HCT116 (cell line): ENCODE measurements at regions not wholly inside any gene's neighbourhood (a gene's known extent, or its start where the extent isn't known, plus 50 kb on each side); places are given as distances from the start of the nearest gene placed in this dataset.

ENCODE experiments used
- ATAC-seq: fragments of 200-7000 bp; cut with Tn5 transposase; 2 replicates; pipeline ENCODE4 v1.9.1; 2020; ENCODE audit warnings: mild to moderate bottlenecking, moderate library complexity
- BruUV-seq: library from RNA; stranded (reverse); fragments of 400-500 nt; replicated peaks from 2 replicates; lab custom pipeline; 2021; lab: Mats Ljungman, UMichigan
- CTCF ChIA-PET: fragments of 300-600 bp; sonication (Branson Sonifier 250); formaldehyde crosslinking; loops from one replicate; lab custom pipeline; 2021; ENCODE audit warnings: antibody characterized with exemption; lab: Charles Lee
- POLR2A ChIA-PET: fragments of 300-600, 350-600 bp; sonication (Branson Sonifier 250); formaldehyde crosslinking; loops from one replicate; lab custom pipeline; 2021; ENCODE audit warnings: antibody characterized with exemption; lab: Charles Lee
- RAD21 ChIA-PET, 2 experiments: fragments of 300-600 bp; sonication (Branson Sonifier 250); formaldehyde crosslinking; loops; one replicate each; lab custom pipeline; 2023; ENCODE audit warnings: low total read pairs in 2 of 2; ENCODE audit not compliant: uncharacterized antibody in 2 of 2, unreplicated experiment in 2 of 2, low non-redundant PET in 1 of 2; lab: Charles Lee
- DNase-seq: peaks from one replicate; pipeline ENCODE4 v3.0.0-alpha.2; 2010; ENCODE audit warnings: low read depth, low spot score
- H2AFZ ChIP-seq: fragments of 200-600 bp; shearing (Covaris generic), sonication (generic); 2 replicates; pipeline ENCODE4 v1.6.1; 2017; ENCODE audit warnings: low read depth, mixed run types, mixed read lengths, antibody characterized with exemption, low read length; ENCODE audit not compliant: poor library complexity, severe bottlenecking
- H3K27ac ChIP-seq: 2 replicates; pipeline ENCODE4 v1.5.1; 2012; ENCODE audit warnings: low read depth, low read length
- H3K27me3 ChIP-seq: fragments of 200-600 bp; sonication (generic); 2 replicates; pipeline ENCODE4 v1.6.1; 2016; ENCODE audit warnings: mixed run types, low read length, mixed read lengths; ENCODE audit not compliant: insufficient read depth
- H3K36me3 ChIP-seq, 2 experiments: fragments of 200-500 bp in 1 of 2; fragments of 200-600 bp in 1 of 2; sonication (Bioruptor generic) in 1 of 2; sonication (generic) in 1 of 2; 2 replicates each; pipeline versions ENCODE4 v1.5.1 to v1.6.1; 2014 to 2016; ENCODE audit warnings: low read length in 2 of 2, inconsistent platforms in 1 of 2, mixed read lengths in 1 of 2, mixed run types in 1 of 2; ENCODE audit not compliant: insufficient read depth in 2 of 2, control insufficient read depth in 1 of 2
- H3K4me1 ChIP-seq, 2 experiments: fragments of 200-600 bp in 1 of 2; sonication (generic) in 1 of 2; 2 replicates each; pipeline versions ENCODE4 v1.5.1 to v1.6.1; 2012 to 2017; ENCODE audit warnings: low read length in 2 of 2, inconsistent platforms in 1 of 2, mild to moderate bottlenecking in 1 of 2, mixed read lengths in 1 of 2, mixed run types in 1 of 2, moderate library complexity in 1 of 2; ENCODE audit not compliant: insufficient read depth in 2 of 2, control insufficient read depth in 1 of 2
- H3K4me2 ChIP-seq: fragments of 200-600 bp; sonication (generic); 2 replicates; pipeline ENCODE4 v1.6.1; 2017; ENCODE audit warnings: mixed run types, low read length, mixed read lengths
- H3K4me3 ChIP-seq, 2 experiments: fragments of 200-600 bp in 1 of 2; sonication (generic) in 1 of 2; replicated peaks in 1 of 2; 2 replicates each; pipeline ENCODE4 v1.5.1; 2011 to 2016; ENCODE audit warnings: low read length in 2 of 2, control low read depth in 1 of 2, low read depth in 1 of 2, mild to moderate bottlenecking in 1 of 2, mixed read lengths in 1 of 2, mixed run types in 1 of 2
- H3K79me2 ChIP-seq: fragments of 200-600 bp; sonication (generic); 2 replicates; pipeline ENCODE4 v1.6.1; 2017; ENCODE audit warnings: mild to moderate bottlenecking, mixed run types, low read length, moderate library complexity, mixed read lengths; ENCODE audit not compliant: insufficient read depth
- H3K9ac ChIP-seq: fragments of 200-600 bp; sonication (generic); 2 replicates; pipeline ENCODE4 v1.6.1; 2016; ENCODE audit warnings: low read length, mixed read lengths
- H3K9me2 ChIP-seq: fragments of 200-600 bp; sonication (generic), shearing (Covaris generic); 2 replicates; pipeline ENCODE4 v1.6.1; 2017; ENCODE audit warnings: mixed run types, mild to moderate bottlenecking, moderate library complexity; ENCODE audit not compliant: insufficient read depth
- H3K9me3 ChIP-seq, 2 experiments: fragments of 200-500 bp in 1 of 2; fragments of 200-600 bp in 1 of 2; sonication (Bioruptor generic) in 1 of 2; sonication (generic) in 1 of 2; 2 replicates each; pipeline ENCODE4 v1.6.1; 2014 to 2017; ENCODE audit warnings: low read length in 2 of 2, mixed read lengths in 2 of 2, inconsistent platforms in 1 of 2, low read depth in 1 of 2, mild to moderate bottlenecking in 1 of 2, mixed run types in 1 of 2, moderate library complexity in 1 of 2; ENCODE audit not compliant: control insufficient read depth in 1 of 2, insufficient read depth in 1 of 2
- H4K20me1 ChIP-seq: fragments of 200-600 bp; sonication (generic), shearing (Covaris generic); 2 replicates; pipeline ENCODE4 v1.6.1; 2017; ENCODE audit warnings: mixed run types, mild to moderate bottlenecking, moderate library complexity; ENCODE audit not compliant: insufficient read depth
- ATF3 ChIP-seq: IDR thresholded peaks from 2 replicates; pipeline ENCODE4 v1.6.1; 2012
- CEBPB ChIP-seq: IDR thresholded peaks from 2 replicates; pipeline ENCODE4 v1.6.1; 2012; ENCODE audit warnings: low read depth
- CTCF ChIP-seq, 3 experiments: fragments of 200-600 bp in 1 of 3; sonication (generic) in 1 of 3; IDR thresholded peaks in 2 of 3; conservative IDR thresholded peaks in 1 of 3; 2 replicates each; pipeline ENCODE4 v1.5.1; 2012 to 2017; ENCODE audit warnings: low read depth in 2 of 3, low read length in 2 of 3, antibody characterized with exemption in 1 of 3, borderline replicate concordance in 1 of 3, control low read depth in 1 of 3, mild to moderate bottlenecking in 1 of 3, mixed read lengths in 1 of 3, mixed run types in 1 of 3, moderate library complexity in 1 of 3; ENCODE audit not compliant: insufficient read depth in 1 of 3
- EZH2phosphoT487 ChIP-seq: fragments of 200-600 bp; IDR thresholded peaks from 2 replicates; pipeline ENCODE4 v1.6.1; 2018; ENCODE audit warnings: antibody characterized with exemption, borderline replicate concordance
- JUND ChIP-seq: IDR thresholded peaks from 2 replicates; pipeline ENCODE4 v1.6.1; 2012
- POLR2AphosphoS5 ChIP-seq: IDR thresholded peaks from 2 replicates; pipeline ENCODE4 v1.6.1; 2011; ENCODE audit warnings: mild to moderate bottlenecking, low read depth, low read length, moderate library complexity
- REST ChIP-seq: IDR thresholded peaks from 2 replicates; pipeline ENCODE4 v1.6.1; 2012; ENCODE audit warnings: low read depth
- ZBTB33 ChIP-seq: IDR thresholded peaks from 2 replicates; pipeline ENCODE4 v1.6.1; 2011; ENCODE audit warnings: mild to moderate bottlenecking, low read length, moderate library complexity; ENCODE audit not compliant: insufficient replicate concordance; ENCODE audit errors: extremely low read depth
- ZNF274 ChIP-seq: fragments of 200-500 bp; sonication (Bioruptor generic); IDR thresholded peaks from 2 replicates; pipeline ENCODE4 v1.6.1; 2014; ENCODE audit warnings: mild to moderate bottlenecking, low read depth, low read length, inconsistent platforms
- intact Hi-C: fragments of 100-400 bp; cut with micrococcal nuclease; formaldehyde crosslinking; loops from 2 replicates; pipeline ENCODE4 v1.10.0; 2022

GRCh38 chr21:31559368-31560119, 99.9 kb upstream of the SOD1 start (continued):
- TF ChIP-seq ATF3 (no peak), POLR2AphosphoS5 (no peak), JUND (no peak), EZH2phosphoT487 (no peak), ZNF274 (no peak)

GRCh38 chr21:31558962-31559367, 100.5 kb upstream of the SOD1 start:
- POLR2A ChIA-PET, result interaction anchor here (0.6 to 1.8 kb wide), 13 partner anchors 11 to 357 kb away, joined by 3 to 6 read pairs (median 3); no protein-coding TSS in a partner anchor
- ATAC-seq, result peak; percentile 86

More at GRCh38 chr21:31558962-31559367, 100.5 kb upstream of the SOD1 start:
- peaks cover 32% of the 10 kb centered on the region for H3K79me2 ChIP-seq
- H4K20me1 ChIP-seq, result no peaks in the 10 kb centered on the region
- RAD21 ChIA-PET, result interaction anchor here in 1 of 2 experiments (0.7 kb wide), 1 partner anchor 198 kb away, joined by 4 read pairs; no protein-coding TSS in a partner anchor
- H3K4me2 ChIP-seq, result peak overlapping the region; percentile 84
- BruUV-seq, result no TSS peak
- CTCF ChIA-PET, result interaction anchor here (0.5 to 1.7 kb wide), 5 partner anchors 13 to 211 kb away, joined by 3 to 5 read pairs (median 4); no protein-coding TSS in a partner anchor
- no peaks in the 10 kb centered on the region for H3K27me3 ChIP-seq
- H3K9me3 ChIP-seq, result no peaks in the 10 kb centered on the region
- H2AFZ ChIP-seq, result no peak overlapping the region
- TF ChIP-seq JUND, result no peak
- peak; percentile 38; the same call in 1 of the 2 replicates for TF ChIP-seq POLR2AphosphoS5
- no peak for TF ChIP-seq REST
- TF ChIP-seq ZBTB33, result no peak
- TF ChIP-seq CTCF (IDR thresholded peaks at IDR 0.05 in 2 of 3, conservative IDR thresholded peaks at IDR 0.05 in 1 of 3; ENCODE audit: borderline replicate concordance in 1 of 3, insufficient read depth in 1 of 3, low read depth in 2 of 3, low read length in 2 of 3), result peak in 1 of 3 experiments; percentile 18; a peak in 1 of 6 replicates
- no peak for TF ChIP-seq CEBPB
- peaks cover 30 to 51% of the 10 kb centered on the region in 2 experiments for H3K4me1 ChIP-seq
- intact Hi-C loops, result loop anchor here (2.0 kb wide), 1 partner anchor 204 kb away; no protein-coding TSS in a partner anchor
- H3K9ac ChIP-seq, result peak overlapping the region; percentile 70
- H3K36me3 ChIP-seq, result no peaks in the 10 kb centered on the region
- DNase-seq, result peak; percentile 80
- no peaks in the 10 kb centered on the region for H3K9me2 ChIP-seq
- peak overlapping the region; percentile 63 to 65 for H3K4me3 ChIP-seq
- H3K27ac ChIP-seq, result peak overlapping the region; percentile 66
